Mesenchymal stem cell (in vitro differentiated cells and primary cell): ENCODE measurements at regions not wholly inside any gene's neighbourhood (a gene's known extent, or its start where the extent isn't known, plus 50 kb on each side); places are given as distances from the start of the nearest gene placed in this dataset.

ENCODE experiments used
- DNase-seq: peaks from one replicate; pipeline ENCODE4 v3.0.0-alpha.2; 2013
- H2AFZ ChIP-seq: one replicate; pipeline ENCODE4 v1.6.1; 2013; ENCODE audit warnings: low read depth, mild to moderate bottlenecking, control low read depth, inconsistent platforms, low read length, moderate library complexity
- H2AK5ac ChIP-seq: 2 replicates; pipeline ENCODE4 v1.6.1; 2013; ENCODE audit warnings: low read length, moderate library complexity, mild to moderate bottlenecking, inconsistent platforms; ENCODE audit not compliant: severe bottlenecking
- H2BK120ac ChIP-seq: one replicate; pipeline ENCODE4 v1.6.1; 2013; ENCODE audit warnings: low read depth, mild to moderate bottlenecking, inconsistent platforms, low read length, moderate library complexity
- H2BK12ac ChIP-seq, 2 experiments: one replicate each; pipeline ENCODE4 v1.6.1; 2013; ENCODE audit warnings: inconsistent platforms in 2 of 2, low read length in 2 of 2, mild to moderate bottlenecking in 2 of 2, moderate library complexity in 2 of 2, control low read depth in 1 of 2
- H2BK15ac ChIP-seq: one replicate; pipeline ENCODE4 v1.6.1; 2013; ENCODE audit warnings: mild to moderate bottlenecking, low read depth, inconsistent platforms; ENCODE audit not compliant: poor library complexity, severe bottlenecking
- H2BK5ac ChIP-seq: 2 replicates; pipeline ENCODE4 v1.6.1; 2013; ENCODE audit warnings: low read depth, mild to moderate bottlenecking, low read length, control low read depth, inconsistent platforms; ENCODE audit not compliant: poor library complexity, severe bottlenecking
- H3K14ac ChIP-seq, 2 experiments: one replicate each; pipeline ENCODE4 v1.6.1; 2013; ENCODE audit warnings: inconsistent platforms in 2 of 2, low read length in 2 of 2, control low read depth in 1 of 2, mild to moderate bottlenecking in 1 of 2, moderate library complexity in 1 of 2
- H3K18ac ChIP-seq, 2 experiments: one replicate each; pipeline ENCODE4 v1.6.1; 2013; ENCODE audit warnings: inconsistent platforms in 2 of 2, low read length in 2 of 2, control low read depth in 1 of 2, low read depth in 1 of 2, mild to moderate bottlenecking in 1 of 2
- H3K23ac ChIP-seq, 2 experiments: one replicate each; pipeline ENCODE4 v1.6.1; 2013; ENCODE audit warnings: inconsistent platforms in 2 of 2, low read length in 2 of 2, mild to moderate bottlenecking in 2 of 2, moderate library complexity in 2 of 2, control low read depth in 1 of 2
- H3K27ac ChIP-seq: 2 replicates; pipeline ENCODE4 v1.5.1; 2013; ENCODE audit warnings: mild to moderate bottlenecking, moderate library complexity, low read length, control low read depth, inconsistent platforms; ENCODE audit not compliant: poor library complexity, severe bottlenecking
- H3K27me3 ChIP-seq, 2 experiments: 2 replicates each; pipeline versions ENCODE4 v1.6.1 to v1.7.0; 2013; ENCODE audit warnings: low read length in 2 of 2, mild to moderate bottlenecking in 2 of 2, moderate library complexity in 2 of 2, control low read depth in 1 of 2, inconsistent platforms in 1 of 2; ENCODE audit not compliant: control insufficient read depth in 1 of 2, insufficient read depth in 1 of 2
- H3K36me3 ChIP-seq, 2 experiments: 2 replicates each; pipeline versions ENCODE4 v1.6.1 to v1.7.0; 2013; ENCODE audit warnings: low read length in 2 of 2, control low read depth in 1 of 2, inconsistent platforms in 1 of 2, low read depth in 1 of 2, mild to moderate bottlenecking in 1 of 2; ENCODE audit not compliant: insufficient read depth in 2 of 2, control insufficient read depth in 1 of 2
- H3K4ac ChIP-seq, 2 experiments: one replicate each; pipeline ENCODE4 v1.6.1; 2013; ENCODE audit warnings: inconsistent platforms in 2 of 2, low read length in 2 of 2, mild to moderate bottlenecking in 2 of 2, moderate library complexity in 2 of 2, control low read depth in 1 of 2, low read depth in 1 of 2
- H3K4me1 ChIP-seq: 2 replicates; pipeline ENCODE4 v1.6.1; 2013; ENCODE audit warnings: low read depth, low read length, control low read depth; ENCODE audit not compliant: control insufficient read depth, insufficient read depth
- H3K4me2 ChIP-seq: 2 replicates; pipeline ENCODE4 v1.6.1; 2013; ENCODE audit warnings: low read length, mild to moderate bottlenecking, inconsistent platforms; ENCODE audit not compliant: poor library complexity, severe bottlenecking
- H3K4me3 ChIP-seq, 2 experiments: 2 replicates each; pipeline versions ENCODE4 v1.5.1 to v1.7.0; 2013; ENCODE audit warnings: low read length in 2 of 2, mild to moderate bottlenecking in 2 of 2, control low read depth in 1 of 2, low read depth in 1 of 2; ENCODE audit not compliant: insufficient read depth in 1 of 2
- H3K79me1 ChIP-seq: replicated peaks from 2 replicates; pipeline ENCODE4 v1.6.1; 2013; ENCODE audit warnings: mild to moderate bottlenecking, control low read depth, low read length, inconsistent platforms; ENCODE audit not compliant: poor library complexity, severe bottlenecking
- H3K9ac ChIP-seq: 2 replicates; pipeline ENCODE4 v1.7.0; 2013; ENCODE audit warnings: mild to moderate bottlenecking, low read length, moderate library complexity
- H3K9me3 ChIP-seq: 2 replicates; pipeline ENCODE4 v1.7.0; 2013; ENCODE audit warnings: mild to moderate bottlenecking, low read length; ENCODE audit not compliant: control insufficient read depth
- H4K8ac ChIP-seq: one replicate; pipeline ENCODE4 v1.6.1; 2013; ENCODE audit warnings: inconsistent platforms, mild to moderate bottlenecking, low read length, moderate library complexity
- H4K91ac ChIP-seq: one replicate; pipeline ENCODE4 v1.6.1; 2013; ENCODE audit warnings: mild to moderate bottlenecking, low read length, inconsistent platforms
- WGBS: methylation state at CpG from one replicate; pipeline ENCODE4 v1.1.7; 2013; ENCODE audit warnings: mixed read lengths; 5-methylcytosine and 5-hydroxymethylcytosine counted together

GRCh38 chr4:24328711-24329110 is 255.6 kb downstream of the DHX15 start:
- DNase-seq: no peak
- Histone ChIP-seq H2BK5ac (no peak overlapping the region), H3K79me1 (no peaks in the 10 kb centered on the region), H2BK120ac (no peak overlapping the region), H3K27ac (no peak overlapping the region), H3K4me1 (peaks cover 2% of the 10 kb centered on the region), H3K23ac (no peak overlapping the region), H2AK5ac (no peak overlapping the region), H2BK15ac (no peak overlapping the region), H3K14ac (no peak overlapping the region), H3K18ac (no peak overlapping the region), H2BK12ac (no peak overlapping the region), H3K27me3 (no peaks in the 10 kb centered on the region), H3K36me3 (no peaks in the 10 kb centered on the region), H4K91ac (no peak overlapping the region), H3K4ac (no peak overlapping the region), H3K4me3 (no peak overlapping the region), H4K8ac (no peak overlapping the region), H3K9me3 (no peaks in the 10 kb centered on the region), H2AFZ (no peak overlapping the region), H3K4me2 (no peak overlapping the region), H3K9ac (no peak overlapping the region)
- 84% methylated on average over 5 of the region's 7 CpGs for WGBS

- H2BK5ac ChIP-seq: no peak overlapping the region
- no peak overlapping the region for H2BK12ac ChIP-seq
- no peak overlapping the region for H3K4ac ChIP-seq
- H2AK5ac ChIP-seq: no peak overlapping the region
- no CpG with 5 or more reads among the region's 1 CpG for WGBS
- H4K8ac ChIP-seq: no peak overlapping the region
- no peak overlapping the region for H3K4me2 ChIP-seq
- no peak overlapping the region for H2AFZ ChIP-seq
- H3K36me3 ChIP-seq: no peaks in the 10 kb centered on the region
- peaks cover 2% of the 10 kb centered on the region for H3K4me1 ChIP-seq
- H3K9ac ChIP-seq: no peak overlapping the region
- no peaks in the 10 kb centered on the region for H3K27me3 ChIP-seq
- no peaks in the 10 kb centered on the region for H3K9me3 ChIP-seq
- no peak overlapping the region for H3K4me3 ChIP-seq
- H2BK15ac ChIP-seq: no peak overlapping the region
- no peak overlapping the region for H3K27ac ChIP-seq
- no peak for DNase-seq
- no peak overlapping the region for H3K18ac ChIP-seq
- H3K14ac ChIP-seq: no peak overlapping the region
- no peak overlapping the region for H2BK120ac ChIP-seq
- no peak overlapping the region for H4K91ac ChIP-seq
- no peak overlapping the region for H3K23ac ChIP-seq
- H3K79me1 ChIP-seq: no peaks in the 10 kb centered on the region
Measured at GRCh38 chr4:24328310-24328709, 256.0 kb downstream of the DHX15 start.

- no peak for DNase-seq
- Histone ChIP-seq H3K4ac (no peak overlapping the region), H3K36me3 (no peaks in the 10 kb centered on the region), H2AFZ (no peak overlapping the region), H2BK15ac (no peak overlapping the region), H3K23ac (no peak overlapping the region), H3K4me1 (no peaks in the 10 kb centered on the region), H3K4me2 (no peak overlapping the region), H3K14ac (no peak overlapping the region), H3K4me3 (no peak overlapping the region), H2BK5ac (no peak overlapping the region), H4K91ac (no peak overlapping the region), H3K9me3 (no peaks in the 10 kb centered on the region), H4K8ac (no peak overlapping the region), H3K9ac (no peak overlapping the region), H3K27ac (no peak overlapping the region), H3K18ac (no peak overlapping the region), H3K27me3 (no peaks in the 10 kb centered on the region), H2BK120ac (no peak overlapping the region), H2AK5ac (no peak overlapping the region), H3K79me1 (no peaks in the 10 kb centered on the region), H2BK12ac (no peak overlapping the region)
- 79% methylated on average over 3 of the region's 3 CpGs for WGBS
Measured at GRCh38 chr4:24322995-24323394, 261.4 kb downstream of the DHX15 start.

GRCh38 chr4:24322511-24322910 is 261.8 kb downstream of the DHX15 start:
- no peak overlapping the region for H2AK5ac ChIP-seq
- H3K79me1 ChIP-seq: no peaks in the 10 kb centered on the region
- DNase-seq: no peak
- no peak overlapping the region for H2BK120ac ChIP-seq
- no peak overlapping the region for H2BK5ac ChIP-seq
- no peak overlapping the region for H3K18ac ChIP-seq
- H2BK15ac ChIP-seq: no peak overlapping the region
- H3K4ac ChIP-seq: no peak overlapping the region
- no peak overlapping the region for H4K91ac ChIP-seq
- no peak overlapping the region for H2BK12ac ChIP-seq
- no peak overlapping the region for H3K4me2 ChIP-seq
- H2AFZ ChIP-seq: no peak overlapping the region
- H3K4me1 ChIP-seq: no peaks in the 10 kb centered on the region
- no peak overlapping the region for H3K27ac ChIP-seq
- no peaks in the 10 kb centered on the region for H3K9me3 ChIP-seq
- H3K14ac ChIP-seq: no peak overlapping the region
- 94% methylated on average over 1 of the region's 1 CpG for WGBS
- H3K36me3 ChIP-seq: no peaks in the 10 kb centered on the region
- H3K27me3 ChIP-seq: no peaks in the 10 kb centered on the region
- no peak overlapping the region for H3K23ac ChIP-seq
- no peak overlapping the region for H3K9ac ChIP-seq
- no peak overlapping the region for H4K8ac ChIP-seq
- H3K4me3 ChIP-seq: no peak overlapping the region
